NCI-H128 (cell line): ENCODE measurements at regions not wholly inside any gene's neighbourhood (a gene's known extent, or its start where the extent isn't known, plus 50 kb on each side); places are given as distances from the start of the nearest gene placed in this dataset.

Source experiments
- DNase-seq: peaks from one replicate; lab custom pipeline; 2025; ENCODE audit not compliant: unreplicated experiment; lab: John Stamatoyannopoulos, UW

- no peak for DNase-seq
Observed at GRCh38 chr1:38303843-38304242, 257.2 kb upstream of the POU3F1 start.

GRCh38 chr1:38301040-38301439, 254.4 kb upstream of the POU3F1 start:
- DNase-seq: no peak

- DNase-seq: no peak
Observed at GRCh38 chr1:38300616-38301015, 254.0 kb upstream of the POU3F1 start.

DNA sequence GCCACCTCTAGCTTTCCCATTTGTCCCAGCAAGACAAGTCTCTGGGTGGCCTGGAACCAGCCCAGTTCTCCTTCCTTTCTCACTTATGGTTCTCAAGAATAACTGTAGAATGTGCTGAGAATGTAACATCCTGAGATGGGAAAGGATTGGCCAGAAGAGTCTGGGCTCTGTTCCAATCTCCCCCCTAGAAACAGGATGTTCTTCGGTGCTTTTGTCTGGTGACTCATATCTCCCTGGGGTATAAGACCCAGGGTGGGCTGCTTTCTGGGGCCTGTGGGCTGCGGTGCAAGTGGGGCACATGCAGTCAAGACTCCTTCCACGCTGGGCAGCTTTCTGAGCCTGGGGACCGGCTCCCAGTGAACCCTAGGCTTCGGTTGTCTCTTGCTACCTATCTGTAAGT, 251.2 kb upstream of the POU3F1 start:
- DNase-seq: no peak

DNA sequence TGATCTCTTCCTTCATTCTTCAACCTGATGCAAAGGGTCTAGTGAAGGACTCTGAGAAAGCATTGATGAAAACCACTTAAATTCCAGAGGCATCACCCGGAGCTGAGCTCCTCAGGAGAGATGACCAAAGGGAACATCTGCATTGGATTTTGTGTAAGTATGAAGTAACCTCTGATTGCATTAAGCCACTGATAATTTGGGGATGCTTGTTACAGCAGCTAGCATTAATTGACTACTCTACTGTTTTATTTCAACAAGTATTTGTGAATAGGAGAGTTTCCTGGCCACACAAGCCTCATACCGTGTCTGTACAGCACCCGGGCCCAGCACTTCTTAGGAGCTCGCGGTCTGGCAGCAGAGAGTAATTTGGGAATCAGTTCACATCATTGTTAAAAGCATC, 250.7 kb upstream of the POU3F1 start:
- no peak for DNase-seq

DNA sequence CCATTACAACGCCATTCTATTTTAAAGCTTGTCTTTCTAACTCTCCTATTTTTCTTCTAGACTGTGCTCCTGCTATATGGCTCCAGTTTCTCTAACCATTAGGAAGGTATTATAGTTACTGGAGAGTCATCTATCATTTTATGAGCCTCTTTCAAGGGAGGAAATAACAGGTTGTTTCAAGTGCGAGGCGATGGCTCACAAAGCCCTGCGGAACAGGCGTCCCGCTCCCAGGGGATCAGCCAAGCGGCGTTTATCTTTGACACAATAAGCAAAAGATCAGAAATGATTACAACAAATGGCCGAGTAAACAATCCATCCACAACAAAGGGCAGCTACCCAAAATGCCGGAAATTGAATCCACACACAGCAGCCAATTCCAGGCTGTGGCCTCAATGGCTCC, 249.5 kb upstream of the POU3F1 start:
- DNase-seq: peak; percentile 29

DNA sequence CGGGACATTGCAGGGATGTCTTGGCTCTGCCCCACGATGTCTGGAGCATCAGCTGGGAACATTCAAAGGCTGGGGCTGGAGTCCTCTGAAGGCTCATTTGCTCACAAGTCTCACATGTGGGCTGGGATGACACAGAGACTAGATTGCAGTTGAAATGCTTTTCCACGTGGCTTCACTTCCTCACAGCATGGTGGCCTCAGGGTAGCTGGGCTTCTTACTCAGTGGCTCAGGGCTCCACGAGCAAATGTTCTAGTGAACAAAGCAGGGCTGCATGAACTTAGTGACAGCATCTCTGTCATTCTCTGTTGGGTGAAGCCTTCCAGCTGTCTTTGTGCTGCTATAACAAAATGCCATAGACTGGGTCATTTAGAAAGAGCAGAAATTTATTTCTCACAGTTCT, 247.0 kb upstream of the POU3F1 start:
- no peak for DNase-seq

GRCh38 chr1:38292969-38293368, 246.4 kb upstream of the POU3F1 start:
- DNase-seq: no peak

GRCh38 chr1:38291906-38292521, 245.4 kb upstream of the POU3F1 start:
- DNase-seq: no peak

DNA sequence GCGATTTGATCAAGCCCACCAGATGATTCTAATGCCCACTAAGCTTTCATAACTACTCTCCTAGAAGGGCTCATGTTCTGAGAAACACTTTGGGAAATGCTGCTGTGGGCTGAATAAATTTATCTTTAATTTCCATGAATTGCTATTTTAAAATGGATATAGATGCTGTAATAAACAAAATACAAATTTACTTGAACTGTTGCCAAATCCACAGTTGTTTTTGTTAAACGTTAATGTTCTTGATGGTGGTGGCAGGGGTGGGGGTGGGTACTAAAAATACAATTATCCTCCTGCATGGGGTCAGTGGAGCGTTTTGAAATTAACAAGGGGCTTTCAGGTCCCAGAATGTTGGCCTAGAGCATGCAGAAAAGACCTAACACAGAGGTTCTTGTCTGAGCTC, 244.7 kb upstream of the POU3F1 start:
- DNase-seq: no peak

DNA sequence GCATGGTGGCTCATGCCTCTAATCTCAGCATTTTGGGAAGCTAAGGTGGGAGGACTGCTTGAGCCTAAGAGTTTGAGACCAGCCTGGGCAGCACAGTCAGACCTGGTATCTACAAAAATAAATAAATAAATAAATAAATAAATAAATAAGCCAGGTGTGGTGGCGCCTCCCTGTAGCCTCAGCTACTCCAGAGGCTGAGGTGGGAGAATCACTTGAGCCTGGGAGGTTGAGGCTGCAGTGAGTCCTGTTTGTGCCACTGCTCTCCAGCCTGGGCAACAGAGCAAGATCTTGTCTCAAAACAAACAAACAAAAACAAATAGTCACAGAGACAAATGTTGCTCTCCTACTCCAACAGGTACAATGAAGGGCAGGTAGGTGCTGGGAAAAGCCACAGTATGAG, 242.4 kb upstream of the POU3F1 start:
- DNase-seq: no peak

GRCh38 chr1:38287547-38287946, 241.0 kb upstream of the POU3F1 start:
- DNase-seq: no peak

- DNase-seq: no peak
Observed at GRCh38 chr1:38287036-38287435, 240.4 kb upstream of the POU3F1 start.

- no peak for DNase-seq
Observed at GRCh38 chr1:38285807-38286530, 239.4 kb upstream of the POU3F1 start.

DNA sequence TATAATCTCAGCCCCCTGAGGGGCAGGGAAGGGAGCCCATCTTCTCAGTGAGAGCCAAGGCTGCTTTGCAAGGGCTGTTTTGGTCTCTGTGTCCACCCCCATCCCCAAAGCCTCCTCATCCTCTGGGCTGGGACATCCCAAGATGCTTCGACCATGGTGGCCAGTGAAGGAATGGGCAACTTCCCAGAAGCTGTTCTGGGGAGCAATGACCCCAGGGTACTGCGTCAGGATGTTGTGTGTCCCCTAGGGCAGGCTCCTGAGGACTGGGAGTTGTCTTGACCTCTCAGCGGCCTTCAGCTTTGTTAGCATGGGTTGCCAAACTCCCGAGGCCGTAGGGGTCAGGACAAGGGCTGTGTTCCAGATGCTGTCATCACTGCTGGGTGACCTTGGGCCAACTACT, 238.4 kb upstream of the POU3F1 start:
- no peak for DNase-seq

DNA sequence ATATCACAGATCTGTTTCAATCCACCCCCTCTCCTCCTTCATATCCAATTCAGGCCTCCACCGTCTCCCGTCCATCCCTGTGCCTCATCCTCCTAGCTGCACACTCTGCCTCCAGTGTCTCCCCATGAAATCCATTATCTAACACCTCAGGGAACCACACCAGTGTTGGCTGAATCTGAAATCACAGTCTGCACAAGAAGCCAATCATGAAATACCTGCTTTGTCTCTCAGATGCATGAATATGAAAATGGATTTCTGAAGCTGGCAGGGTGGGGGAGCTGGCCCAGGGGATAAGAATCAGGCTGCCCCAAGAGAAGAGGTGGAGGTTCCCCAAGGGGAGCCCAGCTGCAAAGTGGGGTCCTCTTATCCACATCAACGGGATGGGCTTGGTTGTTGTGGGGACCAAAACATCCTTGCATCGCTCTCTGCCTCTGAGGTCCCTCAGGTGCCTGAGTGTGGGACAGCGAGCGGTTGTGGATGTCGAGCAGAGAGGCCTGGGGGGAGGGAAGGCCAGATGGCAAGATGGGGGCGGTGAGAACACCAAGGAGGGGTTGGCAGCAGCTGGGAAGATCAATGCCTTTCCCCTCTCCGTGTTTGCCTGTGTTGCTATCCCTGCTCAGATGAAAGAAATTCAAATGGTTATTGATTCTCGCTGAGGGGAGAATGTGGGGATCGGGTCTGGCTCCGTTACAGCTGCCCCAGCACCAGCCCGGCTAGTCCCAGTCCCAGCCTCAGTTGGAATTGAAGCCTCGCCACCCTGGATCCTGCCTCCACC, 237.3 kb upstream of the POU3F1 start:
- DNase-seq: no peak

GRCh38 chr1:38279148-38279547, 232.6 kb upstream of the POU3F1 start:
- DNase-seq: no peak

DNA sequence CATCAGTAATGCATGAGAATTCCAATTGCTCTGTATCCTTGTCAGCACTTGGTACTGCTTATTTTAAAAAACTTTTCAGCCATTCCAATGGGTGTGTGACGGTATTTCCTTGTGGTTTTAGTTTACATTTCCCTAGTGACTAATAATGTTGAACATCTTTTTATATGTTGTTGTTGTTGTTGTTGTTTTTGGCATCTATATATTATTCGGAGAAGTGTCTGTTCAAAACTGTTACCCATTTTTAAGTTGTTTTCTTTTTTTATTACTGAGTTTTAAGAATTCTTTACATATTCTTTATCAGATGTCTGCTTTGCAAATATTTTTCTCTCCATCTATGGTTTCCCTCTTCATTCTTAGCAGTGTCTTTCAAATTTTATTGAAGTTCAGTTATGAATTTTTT, 231.1 kb upstream of the POU3F1 start:
- no peak for DNase-seq

- DNase-seq: no peak
Observed at GRCh38 chr1:38275960-38276359, 229.4 kb upstream of the POU3F1 start.

DNA sequence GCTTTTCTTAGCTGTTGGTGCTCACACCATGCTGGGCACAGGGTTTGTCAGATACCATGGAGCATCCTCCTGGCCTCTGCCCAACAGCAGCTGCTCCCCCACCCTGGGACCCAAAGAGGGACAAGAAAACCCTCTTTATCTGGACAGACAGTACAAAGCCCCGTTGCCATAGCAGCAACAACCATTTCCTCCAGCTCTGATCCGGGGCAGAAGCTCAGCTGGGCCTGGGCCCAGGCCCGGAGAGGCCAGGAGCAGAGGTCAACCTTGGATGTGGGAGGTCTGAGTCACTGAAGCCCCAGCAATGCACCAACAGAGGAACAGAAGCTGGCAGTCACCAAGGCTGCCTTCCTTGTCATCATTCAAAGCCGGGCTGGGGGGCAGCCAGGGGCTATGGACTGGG, 228.4 kb upstream of the POU3F1 start:
- no peak for DNase-seq

DNA sequence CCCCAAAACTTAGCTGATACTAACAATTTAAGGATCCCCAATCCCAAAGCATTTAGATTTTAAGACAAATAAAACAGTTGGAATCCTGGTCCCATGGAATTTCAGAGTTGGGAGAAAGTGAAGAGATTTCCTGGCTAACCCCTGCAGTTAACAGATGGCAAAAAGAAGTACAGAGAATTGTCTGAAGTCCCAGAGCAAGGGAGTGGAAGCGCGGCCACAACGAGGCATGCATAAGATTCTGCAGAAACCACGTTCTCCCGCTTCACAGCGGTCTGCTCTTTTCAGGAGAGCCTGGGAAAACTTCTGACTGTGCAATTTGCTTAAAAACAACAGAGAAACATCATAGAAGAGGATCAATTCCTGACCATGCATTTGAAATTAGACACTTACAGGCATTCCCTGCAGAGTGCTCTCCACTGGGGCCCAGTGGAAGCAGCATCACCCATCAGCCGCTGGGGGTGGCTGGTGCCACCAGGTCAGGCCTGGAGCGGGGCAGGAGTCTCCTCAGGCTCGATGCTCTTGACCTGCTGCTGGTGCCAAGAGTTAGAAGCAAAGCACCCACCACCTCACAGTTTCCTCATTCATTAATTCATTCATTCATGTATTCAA, 226.7 kb upstream of the POU3F1 start:
- DNase-seq: no peak

- DNase-seq: no peak
Observed at GRCh38 chr1:38272515-38272914, 225.9 kb upstream of the POU3F1 start.
